NB4 (cell line): ENCODE measurements at regions not wholly inside any gene's neighbourhood (a gene's known extent, or its start where the extent isn't known, plus 50 kb on each side); places are given as distances from the start of the nearest gene placed in this dataset.

ENCODE experiments used
- DNase-seq: peaks from one replicate; pipeline ENCODE4 v3.0.0; 2010; ENCODE audit warnings: low read depth
- H3K4me3 ChIP-seq: one replicate; pipeline ENCODE4 v1.5.1; 2011; ENCODE audit warnings: mild to moderate bottlenecking, low read depth, low read length, moderate library complexity
- CTCF ChIP-seq: IDR thresholded peaks from one replicate; pipeline ENCODE4 v1.5.1; 2012; ENCODE audit warnings: low read depth, low read length
- MAX ChIP-seq: IDR thresholded peaks from 2 replicates; pipeline ENCODE4 v1.6.1; 2011; ENCODE audit warnings: low read depth, low read length
- MYC ChIP-seq: IDR thresholded peaks from 2 replicates; pipeline ENCODE4 v1.6.1; 2011; ENCODE audit warnings: low read depth, low read length
- POLR2A ChIP-seq: IDR thresholded peaks from 2 replicates; pipeline ENCODE4 v1.6.1; 2011; ENCODE audit warnings: mild to moderate bottlenecking; ENCODE audit not compliant: insufficient read length; ENCODE audit errors: extremely low read depth

GRCh38 chr11:26065944-26066343 is 266.0 kb upstream of the ANO3 start:
- H3K4me3 ChIP-seq = no peak overlapping the region
- TF ChIP-seq MYC (no peak), POLR2A (no peak), CTCF (no peak), MAX (no peak)
- DNase-seq = no peak

GRCh38 chr11:26070714-26071380 is 261.1 kb upstream of the ANO3 start:
- no peak for DNase-seq
- H3K4me3 ChIP-seq = no peak overlapping the region
- TF ChIP-seq MAX (no peak), CTCF (no peak), MYC (no peak)

GRCh38 chr11:26072614-26073153 is 259.2 kb upstream of the ANO3 start:
- TF ChIP-seq MAX (no peak), POLR2A (no peak)
- no peak overlapping the region for H3K4me3 ChIP-seq
- DNase-seq = no peak

GRCh38 chr11:26073646-26074045 is 258.3 kb upstream of the ANO3 start:
- TF ChIP-seq POLR2A (no peak), MAX (no peak), CTCF (no peak), MYC (no peak)
- no peak for DNase-seq
- no peak overlapping the region for H3K4me3 ChIP-seq

- TF ChIP-seq MAX (no peak), MYC (no peak), POLR2A (no peak), CTCF (no peak)
- no peak for DNase-seq
- H3K4me3 ChIP-seq = no peak overlapping the region
These were observed 255.5 kb upstream of the ANO3 start for GRCh38 chr11:26076233-26076990.

- TF ChIP-seq POLR2A (no peak), CTCF (no peak), MAX (no peak), MYC (no peak)
- no peak overlapping the region for H3K4me3 ChIP-seq
- DNase-seq = no peak
These were observed 253.6 kb upstream of the ANO3 start for GRCh38 chr11:26078231-26078821.
